BJ (cell line): ENCODE measurements at regions not wholly inside any gene's neighbourhood (a gene's known extent, or its start where the extent isn't known, plus 50 kb on each side); places are given as distances from the start of the nearest gene placed in this dataset.

Experiments
- CTCF ChIA-PET: fragments of 350-600 bp; formaldehyde crosslinking; extraction: SDS; loops from one replicate; lab custom pipeline; 2021; ENCODE audit warnings: antibody characterized with exemption, inconsistent platforms; lab: Yijun Ruan, JAX
- POLR2A ChIA-PET: fragments of 300-600 bp; sonication (Branson Sonifier 250); formaldehyde crosslinking; extraction: SDS; loops from one replicate; lab custom pipeline; 2021; ENCODE audit warnings: antibody characterized with exemption; lab: Charles Lee
- DNase-seq: peaks from one replicate; pipeline ENCODE4 v3.0.0-alpha.2; 2011; ENCODE audit warnings: low read depth
- H3K27me3 ChIP-seq: 2 replicates; pipeline ENCODE4 v1.6.0; 2011; ENCODE audit warnings: low read length; ENCODE audit not compliant: control insufficient read depth, insufficient read depth
- H3K36me3 ChIP-seq: 2 replicates; pipeline ENCODE4 v1.5.1; 2011; ENCODE audit warnings: low read length; ENCODE audit not compliant: control insufficient read depth, insufficient read depth
- H3K4me3 ChIP-seq: 2 replicates; pipeline ENCODE4 v1.5.1; 2011; ENCODE audit warnings: low read depth, mild to moderate bottlenecking, control low read depth, low read length
- TF ChIP-seq, protein P1 (sequence below): IDR thresholded peaks from 2 replicates; pipeline ENCODE4 v1.5.1; 2011; ENCODE audit warnings: low read depth, mild to moderate bottlenecking, control low read depth, inconsistent platforms, low read length, moderate library complexity; ENCODE audit not compliant: insufficient read depth

DNA sequence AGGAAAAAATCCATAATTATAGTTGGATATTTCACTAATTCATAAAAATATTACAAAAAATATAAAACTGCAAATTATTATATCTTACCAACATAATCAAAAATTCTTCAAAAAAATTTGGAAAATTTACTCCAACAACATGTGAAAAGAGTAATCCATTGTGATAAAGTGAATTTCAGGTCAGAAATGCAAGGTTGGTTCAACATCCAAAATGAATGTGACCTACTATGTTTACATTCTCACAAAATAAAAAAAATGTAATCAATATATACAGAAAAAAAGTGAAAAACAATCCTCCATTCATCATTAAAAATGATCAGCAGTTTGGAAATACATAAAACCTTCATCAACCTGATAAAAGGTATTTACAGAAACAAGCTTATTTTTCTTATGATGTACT, 1252.2 kb downstream of the JRKL start:
- CTCF ChIA-PET = no interaction called here
- POLR2A ChIA-PET = no interaction called here
- H3K4me3 ChIP-seq = no peak overlapping the region
- no peaks in the 10 kb centered on the region for H3K27me3 ChIP-seq
- H3K36me3 ChIP-seq = no peaks in the 10 kb centered on the region
- TF ChIP-seq, protein P1, sequence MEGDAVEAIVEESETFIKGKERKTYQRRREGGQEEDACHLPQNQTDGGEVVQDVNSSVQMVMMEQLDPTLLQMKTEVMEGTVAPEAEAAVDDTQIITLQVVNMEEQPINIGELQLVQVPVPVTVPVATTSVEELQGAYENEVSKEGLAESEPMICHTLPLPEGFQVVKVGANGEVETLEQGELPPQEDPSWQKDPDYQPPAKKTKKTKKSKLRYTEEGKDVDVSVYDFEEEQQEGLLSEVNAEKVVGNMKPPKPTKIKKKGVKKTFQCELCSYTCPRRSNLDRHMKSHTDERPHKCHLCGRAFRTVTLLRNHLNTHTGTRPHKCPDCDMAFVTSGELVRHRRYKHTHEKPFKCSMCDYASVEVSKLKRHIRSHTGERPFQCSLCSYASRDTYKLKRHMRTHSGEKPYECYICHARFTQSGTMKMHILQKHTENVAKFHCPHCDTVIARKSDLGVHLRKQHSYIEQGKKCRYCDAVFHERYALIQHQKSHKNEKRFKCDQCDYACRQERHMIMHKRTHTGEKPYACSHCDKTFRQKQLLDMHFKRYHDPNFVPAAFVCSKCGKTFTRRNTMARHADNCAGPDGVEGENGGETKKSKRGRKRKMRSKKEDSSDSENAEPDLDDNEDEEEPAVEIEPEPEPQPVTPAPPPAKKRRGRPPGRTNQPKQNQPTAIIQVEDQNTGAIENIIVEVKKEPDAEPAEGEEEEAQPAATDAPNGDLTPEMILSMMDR = no peak
- no peak for DNase-seq

DNA sequence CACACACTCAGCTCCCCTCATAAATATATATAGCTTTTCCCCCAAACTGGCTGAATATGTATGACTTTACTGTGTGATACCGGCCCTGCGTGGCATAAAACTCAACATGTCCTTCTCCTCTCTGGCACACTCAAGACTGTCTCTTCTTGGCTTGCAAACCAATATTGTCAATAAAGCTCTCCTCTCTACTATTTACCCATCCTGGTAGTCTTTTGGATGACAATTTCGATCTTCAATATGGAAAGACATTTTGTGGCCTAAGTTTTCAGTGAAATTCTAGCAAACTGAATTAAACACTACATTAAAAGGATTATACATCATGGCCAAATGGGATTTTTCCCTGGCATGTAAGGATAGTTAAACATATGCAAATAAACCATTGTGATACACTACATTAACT, 1255.9 kb downstream of the JRKL start:
- ChIA-PET CTCF (no interaction called here), POLR2A (no interaction called here)
- no peaks in the 10 kb centered on the region for H3K36me3 ChIP-seq
- H3K4me3 ChIP-seq = no peak overlapping the region
- TF ChIP-seq, protein P1 = no peak
- no peak for DNase-seq
- H3K27me3 ChIP-seq = no peaks in the 10 kb centered on the region

DNA sequence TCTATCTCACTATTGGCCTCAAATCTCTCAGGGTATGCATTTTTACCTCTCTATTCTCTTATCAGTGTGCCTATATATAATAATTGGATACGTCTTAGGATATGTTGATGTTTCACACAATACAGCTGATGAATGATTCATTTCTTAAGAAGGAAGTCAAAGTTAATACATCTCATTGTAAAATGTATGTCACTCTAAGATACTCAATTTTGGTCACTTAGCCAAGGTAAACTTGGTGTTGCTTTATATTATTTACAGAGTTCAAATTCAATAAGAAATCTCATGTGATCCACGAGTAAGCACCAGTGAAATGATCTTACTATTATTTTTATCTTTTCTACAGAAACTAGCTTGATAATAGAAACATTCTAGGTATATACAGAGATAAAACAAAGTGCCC, 1266.5 kb downstream of the JRKL start:
- H3K4me3 ChIP-seq = no peak overlapping the region
- TF ChIP-seq, protein P1 = no peak
- DNase-seq = no peak
- H3K27me3 ChIP-seq = no peaks in the 10 kb centered on the region
- POLR2A ChIA-PET = no interaction called here
- no peaks in the 10 kb centered on the region for H3K36me3 ChIP-seq
- CTCF ChIA-PET = no interaction called here

DNA sequence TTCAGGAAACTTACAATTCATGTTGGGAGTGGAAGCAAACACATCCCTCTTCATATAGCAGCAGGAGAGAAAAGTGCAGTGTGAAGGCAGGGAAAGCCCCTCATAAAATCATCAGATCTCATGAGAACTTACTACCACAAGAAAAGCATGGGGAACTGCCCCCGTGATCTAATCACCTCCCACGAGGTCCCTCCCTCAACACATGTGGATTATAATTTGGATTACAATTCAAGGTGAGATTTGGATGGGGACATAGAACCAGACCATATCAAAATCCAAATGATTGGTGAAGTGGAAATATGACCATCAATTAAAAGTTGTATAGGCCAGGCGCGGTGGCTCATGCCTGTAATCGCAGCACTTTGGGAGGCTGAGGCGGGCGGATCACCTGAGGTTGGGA, 1268.0 kb downstream of the JRKL start:
- DNase-seq = no peak
- no peaks in the 10 kb centered on the region for H3K36me3 ChIP-seq
- CTCF ChIA-PET = no interaction called here
- H3K4me3 ChIP-seq = no peak overlapping the region
- POLR2A ChIA-PET = no interaction called here
- H3K27me3 ChIP-seq = no peaks in the 10 kb centered on the region
- TF ChIP-seq, protein P1 = no peak

DNA sequence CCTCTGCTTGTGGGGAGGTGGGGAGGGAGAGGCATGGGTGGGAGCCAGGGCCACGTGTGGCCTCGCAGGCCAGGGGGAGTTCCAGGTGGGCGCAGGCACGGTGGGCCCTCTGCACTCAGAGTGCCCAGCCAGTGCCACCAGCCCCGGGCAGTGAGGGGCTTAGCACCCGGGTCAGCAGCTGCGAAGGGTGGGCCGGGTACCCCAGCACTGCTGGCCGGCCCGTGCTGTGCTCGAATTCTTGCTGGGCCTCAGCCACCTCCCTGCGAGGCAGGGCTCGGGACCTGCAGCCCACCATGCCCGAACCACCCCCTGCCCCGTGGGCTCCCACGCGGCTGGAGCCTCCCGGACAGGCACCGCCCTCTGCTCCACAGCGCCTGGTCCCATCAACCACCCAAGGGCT, 1277.2 kb downstream of the JRKL start:
- no peak for DNase-seq
- Histone ChIP-seq H3K36me3 (no peaks in the 10 kb centered on the region), H3K4me3 (no peak overlapping the region), H3K27me3 (no peaks in the 10 kb centered on the region)
- ChIA-PET CTCF (no interaction called here), POLR2A (no interaction called here)
- TF ChIP-seq, protein P1 = no peak
